ENCODE measurements at regions not wholly inside any gene's neighbourhood (a gene's known extent, or its start where the extent isn't known, plus 50 kb on each side); places are given as distances from the start of the nearest gene placed in this dataset.
"Not testable (repeated sequence)": the region's sequence is repeated elsewhere in the genome, so short reads cannot be mapped to it uniquely, and the experiment has no call there.

DNA sequence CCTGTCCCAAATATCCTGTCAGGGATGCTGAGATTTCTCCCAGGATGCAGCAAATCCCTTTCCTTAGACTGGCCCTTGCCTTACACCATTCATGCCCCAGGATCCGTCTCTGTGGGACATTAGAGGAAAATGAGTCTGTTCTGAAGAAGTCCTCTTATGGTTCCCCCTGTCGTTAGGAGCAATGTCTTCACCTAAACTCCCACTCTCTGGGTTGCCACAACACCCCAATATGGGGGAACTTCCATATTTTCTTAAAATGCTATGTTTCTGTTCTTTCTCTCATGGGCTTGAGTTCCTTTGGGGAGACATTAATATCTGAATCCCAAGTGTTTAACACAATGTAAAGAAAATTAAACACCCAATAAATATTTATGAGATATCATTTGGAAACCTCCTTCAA lies 138.5 kb downstream of the PPIAL4G start:
- in situ Hi-C loops (cut with MboI); H3K27ac ChIP-seq (ENCODE audit: extremely low read depth, low read depth, low read length); FAIRE-seq; H3K9me3 ChIP-seq (replicated peaks; ENCODE audit: control insufficient read depth, insufficient read depth, low read depth, low read length); BruUV-seq (replicated peaks); H3K9me1 ChIP-seq (ENCODE audit: control insufficient read depth, insufficient read depth, low read length); H4K20me1 ChIP-seq (replicated peaks; ENCODE audit: control insufficient read depth, insufficient read depth, low read length); H3K36me3 ChIP-seq (ENCODE audit: control insufficient read depth, insufficient read depth, low read length); H3K79me2 ChIP-seq (ENCODE audit: control insufficient read depth, insufficient read depth, low read length); intact Hi-C loops (cut with micrococcal nuclease); H3K4me1 ChIP-seq (replicated peaks in 1 of 2; ENCODE audit: control insufficient read depth in 2 of 2, insufficient read depth in 2 of 2, low read length in 2 of 2); H3K4me3 ChIP-seq; H3K9ac ChIP-seq (ENCODE audit: insufficient read depth in 1 of 2, low read depth in 2 of 2, low read length in 2 of 2); ATAC-seq; H3K27me3 ChIP-seq (ENCODE audit: control insufficient read depth in 2 of 2, insufficient read depth in 2 of 2, low read length in 2 of 2); H2AFZ ChIP-seq (ENCODE audit: low read depth, low read length); CTCF ChIA-PET (ENCODE audit: low intra/inter-chr PET ratio); H3K4me2 ChIP-seq (ENCODE audit: insufficient read depth, low read length); DNase-seq (ENCODE audit: extremely low read depth in 1 of 4, low spot score in 3 of 4): not testable (repeated sequence)
- WGBS (ENCODE audit: insufficient coverage, low coverage, missing lambda C conversion rate) = 0% methylated on average over 2 of the region's 2 CpGs
- POLR2A ChIA-PET = interaction anchor here (0.7 to 4.3 kb wide), 2 partner anchors 8 to 10 kb away, joined by 5 to 28 read pairs; no protein-coding TSS in a partner anchor

DNA sequence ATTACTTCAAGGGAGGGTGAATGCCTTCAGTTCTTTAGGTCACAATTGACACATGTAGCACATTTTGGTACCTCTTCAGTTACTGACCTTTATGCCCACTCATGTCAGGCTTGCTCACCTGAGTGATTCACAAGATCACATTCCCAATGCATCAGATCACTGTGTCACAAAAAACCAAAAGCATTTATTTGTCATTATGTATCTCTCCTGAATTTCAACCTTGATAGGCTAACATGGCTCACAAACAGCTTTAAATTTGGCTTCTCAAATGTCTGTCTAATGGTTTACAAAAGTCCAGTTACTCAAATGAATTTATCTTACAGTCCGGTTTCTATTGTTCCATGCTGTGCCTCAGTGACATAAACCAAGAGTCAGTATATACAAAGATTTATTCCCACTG lies 141.4 kb downstream of the PPIAL4G start:
- H2AFZ ChIP-seq (ENCODE audit: low read depth, low read length); H3K36me3 ChIP-seq (ENCODE audit: control insufficient read depth, insufficient read depth, low read length); POLR2A ChIA-PET; H4K20me1 ChIP-seq (replicated peaks; ENCODE audit: control insufficient read depth, insufficient read depth, low read length); H3K27ac ChIP-seq (ENCODE audit: extremely low read depth, low read depth, low read length); H3K9ac ChIP-seq (ENCODE audit: insufficient read depth in 1 of 2, low read depth in 2 of 2, low read length in 2 of 2); H3K4me1 ChIP-seq (replicated peaks in 1 of 2; ENCODE audit: control insufficient read depth in 2 of 2, insufficient read depth in 2 of 2, low read length in 2 of 2); FAIRE-seq; in situ Hi-C loops (cut with MboI); H3K27me3 ChIP-seq (ENCODE audit: control insufficient read depth in 2 of 2, insufficient read depth in 2 of 2, low read length in 2 of 2); H3K4me2 ChIP-seq (ENCODE audit: insufficient read depth, low read length); H3K79me2 ChIP-seq (ENCODE audit: control insufficient read depth, insufficient read depth, low read length); H3K9me3 ChIP-seq (replicated peaks; ENCODE audit: control insufficient read depth, insufficient read depth, low read depth, low read length); BruUV-seq (replicated peaks); intact Hi-C loops (cut with micrococcal nuclease); CTCF ChIA-PET (ENCODE audit: low intra/inter-chr PET ratio); DNase-seq (ENCODE audit: extremely low read depth in 1 of 4, low spot score in 3 of 4); H3K9me1 ChIP-seq (ENCODE audit: control insufficient read depth, insufficient read depth, low read length); ATAC-seq; H3K4me3 ChIP-seq: not testable (repeated sequence)
- 33% methylated on average over 1 of the region's 1 CpG for WGBS (ENCODE audit: insufficient coverage, low coverage, missing lambda C conversion rate)

All from K562 (cell line).